ENCODE measurements at regions not wholly inside any gene's neighbourhood (a gene's known extent, or its start where the extent isn't known, plus 50 kb on each side); places are given as distances from the start of the nearest gene placed in this dataset.

DNA sequence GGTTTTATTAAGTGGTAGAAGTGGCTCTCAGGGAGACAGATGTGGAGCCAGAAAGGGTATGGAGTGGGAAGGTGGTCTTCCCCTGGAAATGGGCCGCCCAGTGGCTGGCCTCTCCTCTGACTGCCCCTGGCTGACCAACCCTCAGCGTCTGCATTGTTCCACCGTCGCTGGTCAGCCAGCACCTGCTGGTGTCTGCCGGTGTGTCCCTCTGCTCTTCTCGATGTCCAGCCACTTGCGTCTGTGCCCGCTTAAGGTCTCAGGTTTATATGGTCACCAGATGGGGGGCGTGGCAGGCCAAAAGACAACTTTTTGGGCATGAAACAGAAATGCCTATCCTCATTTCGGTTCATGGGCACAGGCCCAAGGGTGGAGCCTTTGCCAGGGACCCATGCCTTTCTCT lies 1221.5 kb downstream of the JRKL start:
- no TSS peak for BruUV-seq (replicated peaks)
- intact Hi-C loops (cut with micrococcal nuclease; ENCODE audit: unreplicated experiment) = no loop called here
- Histone ChIP-seq H3K36me3 (ENCODE audit: insufficient read depth, low read length, poor library complexity, severe bottlenecking) (no peaks in the 10 kb centered on the region), H3K9me3 (ENCODE audit: low read depth, low read length, poor library complexity, severe bottlenecking) (peaks cover 6% of the 10 kb centered on the region), H3K4me3 (ENCODE audit: low read depth, low read length, poor library complexity, severe bottlenecking) (no peak overlapping the region), H3K27me3 (replicated peaks; ENCODE audit: insufficient read depth, low read depth, low read length, poor library complexity) (no peaks in the 10 kb centered on the region), H3K27ac (ENCODE audit: low read depth, low read length, poor library complexity, severe bottlenecking) (no peak overlapping the region), H3K4me1 (ENCODE audit: insufficient read depth, low read length, poor library complexity, severe bottlenecking) (no peaks in the 10 kb centered on the region)
- POLR2A ChIA-PET (ENCODE audit: low non-redundant PET) = no interaction called here
- no peak for DNase-seq (ENCODE audit: low spot score)
- CTCF ChIA-PET = no interaction called here
- TF ChIP-seq EZH2 (IDR thresholded peaks at IDR 0.05; ENCODE audit: borderline replicate concordance, low read depth, low read length, poor library complexity, severe bottlenecking) = no peak
- TF ChIP-seq, protein P1, sequence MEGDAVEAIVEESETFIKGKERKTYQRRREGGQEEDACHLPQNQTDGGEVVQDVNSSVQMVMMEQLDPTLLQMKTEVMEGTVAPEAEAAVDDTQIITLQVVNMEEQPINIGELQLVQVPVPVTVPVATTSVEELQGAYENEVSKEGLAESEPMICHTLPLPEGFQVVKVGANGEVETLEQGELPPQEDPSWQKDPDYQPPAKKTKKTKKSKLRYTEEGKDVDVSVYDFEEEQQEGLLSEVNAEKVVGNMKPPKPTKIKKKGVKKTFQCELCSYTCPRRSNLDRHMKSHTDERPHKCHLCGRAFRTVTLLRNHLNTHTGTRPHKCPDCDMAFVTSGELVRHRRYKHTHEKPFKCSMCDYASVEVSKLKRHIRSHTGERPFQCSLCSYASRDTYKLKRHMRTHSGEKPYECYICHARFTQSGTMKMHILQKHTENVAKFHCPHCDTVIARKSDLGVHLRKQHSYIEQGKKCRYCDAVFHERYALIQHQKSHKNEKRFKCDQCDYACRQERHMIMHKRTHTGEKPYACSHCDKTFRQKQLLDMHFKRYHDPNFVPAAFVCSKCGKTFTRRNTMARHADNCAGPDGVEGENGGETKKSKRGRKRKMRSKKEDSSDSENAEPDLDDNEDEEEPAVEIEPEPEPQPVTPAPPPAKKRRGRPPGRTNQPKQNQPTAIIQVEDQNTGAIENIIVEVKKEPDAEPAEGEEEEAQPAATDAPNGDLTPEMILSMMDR (conservative IDR thresholded peaks at IDR 0.05; ENCODE audit: low read depth, low read length) = no peak

DNA sequence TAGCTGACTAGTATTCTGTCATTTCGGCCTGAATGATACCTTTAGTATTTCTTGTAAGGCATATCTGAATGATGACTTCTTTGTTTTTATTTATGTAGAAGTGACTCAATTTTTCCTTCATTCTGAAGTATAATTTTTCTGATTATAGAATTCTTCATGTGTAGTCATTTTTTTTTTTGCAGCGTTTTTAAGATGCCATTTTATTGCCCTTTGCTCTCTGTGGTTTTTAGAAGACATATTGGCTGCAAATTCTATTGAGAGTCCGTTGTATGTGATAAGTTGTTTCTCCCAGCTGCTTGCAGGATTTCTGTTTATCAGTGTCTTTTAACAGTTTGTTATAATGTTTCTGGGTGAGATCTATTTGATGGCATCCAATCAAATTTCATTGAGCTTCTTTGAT lies 1224.8 kb downstream of the JRKL start:
- no peaks in the 10 kb centered on the region for H3K36me3 ChIP-seq (ENCODE audit: insufficient read depth, low read length, poor library complexity, severe bottlenecking)
- no peaks in the 10 kb centered on the region for H3K4me1 ChIP-seq (ENCODE audit: insufficient read depth, low read length, poor library complexity, severe bottlenecking)
- TF ChIP-seq, protein P1 (conservative IDR thresholded peaks at IDR 0.05; ENCODE audit: low read depth, low read length) = no peak
- TF ChIP-seq EZH2 (IDR thresholded peaks at IDR 0.05; ENCODE audit: borderline replicate concordance, low read depth, low read length, poor library complexity, severe bottlenecking) = no peak
- H3K4me3 ChIP-seq (ENCODE audit: low read depth, low read length, poor library complexity, severe bottlenecking) = no peak overlapping the region
- ChIA-PET POLR2A (ENCODE audit: low non-redundant PET) (no interaction called here), CTCF (no interaction called here)
- H3K9me3 ChIP-seq (ENCODE audit: low read depth, low read length, poor library complexity, severe bottlenecking) = peaks cover 14% of the 10 kb centered on the region
- intact Hi-C loops (cut with micrococcal nuclease; ENCODE audit: unreplicated experiment) = no loop called here
- DNase-seq (ENCODE audit: low spot score) = no peak
- H3K27ac ChIP-seq (ENCODE audit: low read depth, low read length, poor library complexity, severe bottlenecking) = no peak overlapping the region
- no peaks in the 10 kb centered on the region for H3K27me3 ChIP-seq (replicated peaks; ENCODE audit: insufficient read depth, low read depth, low read length, poor library complexity)
- no TSS peak for BruUV-seq (replicated peaks)

DNA sequence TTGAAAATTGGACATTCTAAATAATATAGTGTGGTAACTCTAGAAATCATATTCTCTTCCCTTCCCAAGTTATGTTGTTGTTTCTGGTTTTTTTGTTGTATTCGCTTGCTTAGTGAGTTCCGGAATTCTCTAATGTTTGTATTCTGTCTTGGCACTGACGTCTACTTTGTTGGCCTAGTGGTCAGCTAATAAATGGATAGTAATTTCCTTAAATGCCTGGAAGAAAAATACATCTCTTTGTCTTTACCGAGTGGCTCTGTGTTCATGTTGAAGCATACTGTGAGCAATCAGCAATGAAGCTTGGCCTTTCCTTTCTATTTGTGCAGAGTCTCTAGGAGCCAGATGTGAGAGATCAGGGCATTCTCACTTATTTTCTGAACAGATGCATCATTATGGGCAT lies 1225.7 kb downstream of the JRKL start:
- H3K9me3 ChIP-seq (ENCODE audit: low read depth, low read length, poor library complexity, severe bottlenecking) = peaks cover 14% of the 10 kb centered on the region
- intact Hi-C loops (cut with micrococcal nuclease; ENCODE audit: unreplicated experiment) = no loop called here
- DNase-seq (ENCODE audit: low spot score) = no peak
- H3K27me3 ChIP-seq (replicated peaks; ENCODE audit: insufficient read depth, low read depth, low read length, poor library complexity) = no peaks in the 10 kb centered on the region
- no TSS peak for BruUV-seq (replicated peaks)
- H3K4me1 ChIP-seq (ENCODE audit: insufficient read depth, low read length, poor library complexity, severe bottlenecking) = no peaks in the 10 kb centered on the region
- H3K4me3 ChIP-seq (ENCODE audit: low read depth, low read length, poor library complexity, severe bottlenecking) = no peak overlapping the region
- no peaks in the 10 kb centered on the region for H3K36me3 ChIP-seq (ENCODE audit: insufficient read depth, low read length, poor library complexity, severe bottlenecking)
- ChIA-PET POLR2A (ENCODE audit: low non-redundant PET) (no interaction called here), CTCF (no interaction called here)
- TF ChIP-seq EZH2 (IDR thresholded peaks at IDR 0.05; ENCODE audit: borderline replicate concordance, low read depth, low read length, poor library complexity, severe bottlenecking) = no peak
- TF ChIP-seq, protein P1 (conservative IDR thresholded peaks at IDR 0.05; ENCODE audit: low read depth, low read length) = no peak
- H3K27ac ChIP-seq (ENCODE audit: low read depth, low read length, poor library complexity, severe bottlenecking) = no peak overlapping the region

All from A673 (cell line).